ENCODE measurements at regions not wholly inside any gene's neighbourhood (a gene's known extent, or its start where the extent isn't known, plus 50 kb on each side); places are given as distances from the start of the nearest gene placed in this dataset.

- CTCF ChIA-PET: no interaction called here
- POLR2A ChIA-PET: no interaction called here
- peaks cover 0 to 8% (median 7%) of the 10 kb centered on the region in 3 donors for H3K4me1 Mint-ChIP-seq
- no peak overlapping the region for H3K27ac Mint-ChIP-seq
- Histone ChIP-seq H3K9me3 (no peaks in the 10 kb centered on the region), H3K27me3 (replicated peaks in 1 of 2; ENCODE audit: control insufficient read depth in 2 of 2, extremely low read depth in 1 of 2, insufficient read depth in 2 of 2, low read length in 1 of 2) (peaks cover 12% of the 10 kb centered on the region in 2 experiments), H3K4me3 (ENCODE audit: control insufficient read depth in 1 of 2, extremely low read depth in 1 of 2, low read length in 1 of 2) (no peak overlapping the region), H3K27ac (ENCODE audit: low read length) (no peak overlapping the region), H3K4me1 (ENCODE audit: control insufficient read depth in 1 of 2, extremely low read depth in 1 of 2, insufficient read depth in 2 of 2, low read length in 2 of 2) (no peaks in the 10 kb centered on the region), H3K36me3 (ENCODE audit: control insufficient read depth in 2 of 2, extremely low read depth in 1 of 2, insufficient read depth in 1 of 2, low read length in 1 of 2) (no peaks in the 10 kb centered on the region)
- 8% methylated on average over 87 of the region's 87 CpGs for WGBS (ENCODE audit: insufficient coverage)
- H3K27me3 Mint-ChIP-seq: peaks cover 43 to 46% of the 10 kb centered on the region in 2 donors
- H3K4me3 Mint-ChIP-seq: peak overlapping the region in 2 of 3 donors; percentile 13 to 37
- peaks cover 0 to under 1% (median 0%) of the 10 kb centered on the region in 3 donors for H3K9me3 Mint-ChIP-seq
- DNase-seq: no peak
- no peak for ATAC-seq (replicated peaks in 1 of 4)
- H3K36me3 Mint-ChIP-seq: peaks cover 8% of the 10 kb centered on the region
Observed at GRCh38 chr1:65525266-65526048, 105.0 kb downstream of the LEPR start.

- ATAC-seq (replicated peaks in 1 of 4): no peak
- H3K9me3 ChIP-seq: no peaks in the 10 kb centered on the region
- no peak overlapping the region for H3K4me3 Mint-ChIP-seq
- peaks cover 8% of the 10 kb centered on the region for H3K36me3 Mint-ChIP-seq
- H3K27me3 ChIP-seq (replicated peaks in 1 of 2; ENCODE audit: control insufficient read depth in 2 of 2, extremely low read depth in 1 of 2, insufficient read depth in 2 of 2, low read length in 1 of 2): peaks cover 12% of the 10 kb centered on the region in 2 experiments
- no peaks in the 10 kb centered on the region for H3K9me3 Mint-ChIP-seq
- H3K4me1 Mint-ChIP-seq: peaks cover 0 to 8% (median 7%) of the 10 kb centered on the region in 3 donors
- 7% methylated on average over 7 of the region's 10 CpGs for WGBS (ENCODE audit: insufficient coverage)
- CTCF ChIA-PET: no interaction called here
- no peak for DNase-seq
- no peak overlapping the region for H3K27ac Mint-ChIP-seq
- no peak overlapping the region for H3K27ac ChIP-seq (ENCODE audit: low read length)
- H3K4me1 ChIP-seq (ENCODE audit: control insufficient read depth in 1 of 2, extremely low read depth in 1 of 2, insufficient read depth in 2 of 2, low read length in 2 of 2): no peaks in the 10 kb centered on the region
- POLR2A ChIA-PET: no interaction called here
- H3K36me3 ChIP-seq (ENCODE audit: control insufficient read depth in 2 of 2, extremely low read depth in 1 of 2, insufficient read depth in 1 of 2, low read length in 1 of 2): no peaks in the 10 kb centered on the region
- H3K27me3 Mint-ChIP-seq: peaks cover 43 to 51% of the 10 kb centered on the region in 2 donors
- H3K4me3 ChIP-seq (ENCODE audit: control insufficient read depth in 1 of 2, extremely low read depth in 1 of 2, low read length in 1 of 2): no peak overlapping the region
Observed at GRCh38 chr1:65526049-65526556, 105.6 kb downstream of the LEPR start.

GRCh38 chr1:65527190-65527589 is 106.7 kb downstream of the LEPR start:
- no peaks in the 10 kb centered on the region for H3K36me3 ChIP-seq (ENCODE audit: control insufficient read depth in 2 of 2, extremely low read depth in 1 of 2, insufficient read depth in 1 of 2, low read length in 1 of 2)
- ATAC-seq (replicated peaks in 1 of 4) (no peak), DNase-seq (no peak)
- no peak overlapping the region for H3K4me3 ChIP-seq (ENCODE audit: control insufficient read depth in 1 of 2, extremely low read depth in 1 of 2, low read length in 1 of 2)
- H3K27ac ChIP-seq (ENCODE audit: low read length): no peak overlapping the region
- ChIA-PET CTCF (no interaction called here), POLR2A (interaction anchor here in 1 of 2 donors (0.6 kb wide), 1 partner anchor 1141 kb away, joined by 3 read pairs; no protein-coding TSS in a partner anchor)
- Mint-ChIP-seq H3K27ac (no peak overlapping the region), H3K27me3 (peaks cover 42 to 50% of the 10 kb centered on the region in 2 donors), H3K36me3 (peaks cover 8% of the 10 kb centered on the region), H3K4me1 (peaks cover 0 to 8% (median 7%) of the 10 kb centered on the region in 3 donors), H3K9me3 (peaks cover 0 to 6% (median 4%) of the 10 kb centered on the region in 3 donors), H3K4me3 (no peak overlapping the region)
- no peaks in the 10 kb centered on the region for H3K9me3 ChIP-seq
- no peaks in the 10 kb centered on the region for H3K4me1 ChIP-seq (ENCODE audit: control insufficient read depth in 1 of 2, extremely low read depth in 1 of 2, insufficient read depth in 2 of 2, low read length in 2 of 2)
- 100% methylated on average over 1 of the region's 3 CpGs for WGBS (ENCODE audit: insufficient coverage)
- H3K27me3 ChIP-seq (replicated peaks in 1 of 2; ENCODE audit: control insufficient read depth in 2 of 2, extremely low read depth in 1 of 2, insufficient read depth in 2 of 2, low read length in 1 of 2): peaks cover 12% of the 10 kb centered on the region in 2 experiments

DNA sequence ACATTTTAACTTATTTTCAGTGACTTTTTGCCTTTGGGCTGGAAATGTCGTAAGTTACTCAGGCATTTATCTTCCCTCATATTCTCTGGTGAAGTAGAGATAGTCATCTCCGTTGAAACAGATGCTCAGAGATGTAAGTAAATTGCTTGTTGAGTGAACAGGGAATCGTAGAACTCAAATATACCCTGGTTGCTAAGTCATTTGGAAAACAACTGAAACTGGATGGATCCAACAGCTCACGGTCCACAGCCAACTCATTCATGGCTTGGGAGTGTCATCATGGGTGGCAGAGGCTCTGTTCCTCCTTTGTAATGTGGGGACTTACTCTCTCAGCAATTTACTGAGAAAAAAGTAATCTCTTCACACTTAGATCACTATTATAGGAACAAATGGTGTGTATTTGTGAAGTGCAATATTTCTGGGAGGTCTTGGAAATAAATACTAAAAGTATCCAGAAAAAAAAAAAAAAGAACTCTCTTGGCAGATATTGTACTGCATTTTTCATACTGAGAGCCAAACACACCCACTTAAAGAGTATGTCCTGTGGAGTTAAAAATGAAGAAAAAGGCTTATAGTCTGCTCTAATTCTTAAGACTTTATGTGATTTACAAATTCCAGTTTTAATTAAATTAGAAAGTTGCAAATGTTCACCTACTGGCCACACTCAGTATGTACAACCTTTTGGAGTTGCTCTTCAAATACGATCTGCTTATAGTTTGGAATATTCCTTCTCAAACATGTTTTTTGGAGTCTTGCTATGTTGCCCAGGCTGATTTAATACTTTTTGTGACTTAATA is 107.4 kb downstream of the LEPR start:
- POLR2A ChIA-PET: no interaction called here

DNA sequence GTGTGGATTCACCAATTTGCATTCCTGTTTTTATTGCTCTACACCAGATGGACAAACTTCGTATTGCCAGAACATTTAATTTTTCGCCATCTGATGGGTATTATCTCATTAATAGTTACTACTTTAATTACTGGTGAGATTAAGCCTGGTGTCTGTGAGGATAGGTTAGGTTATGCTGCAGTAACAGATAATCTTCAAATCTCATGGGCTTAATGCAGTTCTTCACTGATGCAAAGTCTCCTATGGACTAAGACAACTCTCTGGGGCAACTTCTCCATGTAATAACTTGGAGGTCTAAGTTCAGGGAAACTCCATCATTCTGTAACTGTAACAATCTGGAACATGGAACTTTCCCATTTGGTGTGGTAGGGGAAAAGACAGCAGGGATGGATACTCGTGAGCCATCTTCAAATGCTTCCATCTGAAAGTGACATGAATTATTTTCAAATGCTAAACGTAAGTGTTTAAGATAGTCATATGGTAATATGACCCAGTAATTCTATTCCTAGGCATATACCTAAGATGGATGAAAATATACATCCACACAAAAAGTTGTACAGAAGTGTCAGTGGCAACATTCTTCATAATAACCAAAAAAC is 111.6 kb downstream of the LEPR start:
- no peak overlapping the region for H3K27ac ChIP-seq (ENCODE audit: low read length)
- H3K27me3 ChIP-seq (replicated peaks in 1 of 2; ENCODE audit: control insufficient read depth in 2 of 2, extremely low read depth in 1 of 2, insufficient read depth in 2 of 2, low read length in 1 of 2): peaks cover 0 to 3% of the 10 kb centered on the region in 2 experiments
- CTCF ChIA-PET: no interaction called here
- POLR2A ChIA-PET: no interaction called here
- H3K4me3 ChIP-seq (ENCODE audit: control insufficient read depth in 1 of 2, extremely low read depth in 1 of 2, low read length in 1 of 2): no peak overlapping the region
- Mint-ChIP-seq H3K27ac (no peak overlapping the region), H3K9me3 (peaks cover 0 to 11% (median 8%) of the 10 kb centered on the region in 3 donors), H3K4me1 (no peaks in the 10 kb centered on the region), H3K27me3 (peaks cover 14 to 19% of the 10 kb centered on the region in 2 donors), H3K4me3 (no peak overlapping the region), H3K36me3 (peaks cover 2% of the 10 kb centered on the region)
- no peaks in the 10 kb centered on the region for H3K36me3 ChIP-seq (ENCODE audit: control insufficient read depth in 2 of 2, extremely low read depth in 1 of 2, insufficient read depth in 1 of 2, low read length in 1 of 2)
- ATAC-seq (replicated peaks in 1 of 4) (no peak), DNase-seq (no peak)
- no CpG with 5 or more reads among the region's 4 CpGs for WGBS (ENCODE audit: insufficient coverage)
- no peaks in the 10 kb centered on the region for H3K9me3 ChIP-seq
- H3K4me1 ChIP-seq (ENCODE audit: control insufficient read depth in 1 of 2, extremely low read depth in 1 of 2, insufficient read depth in 2 of 2, low read length in 2 of 2): no peaks in the 10 kb centered on the region

More for the DNA sequence above, 107.4 kb downstream of the LEPR start:
- Histone ChIP-seq H3K4me1 (ENCODE audit: control insufficient read depth in 1 of 2, extremely low read depth in 1 of 2, insufficient read depth in 2 of 2, low read length in 2 of 2) (no peaks in the 10 kb centered on the region), H3K27ac (ENCODE audit: low read length) (no peak overlapping the region), H3K36me3 (ENCODE audit: control insufficient read depth in 2 of 2, extremely low read depth in 1 of 2, insufficient read depth in 1 of 2, low read length in 1 of 2) (no peaks in the 10 kb centered on the region), H3K4me3 (ENCODE audit: control insufficient read depth in 1 of 2, extremely low read depth in 1 of 2, low read length in 1 of 2) (no peak overlapping the region), H3K27me3 (replicated peaks in 1 of 2; ENCODE audit: control insufficient read depth in 2 of 2, extremely low read depth in 1 of 2, insufficient read depth in 2 of 2, low read length in 1 of 2) (peaks cover 12% of the 10 kb centered on the region in 2 experiments), H3K9me3 (no peaks in the 10 kb centered on the region)
- no CpG with 5 or more reads among the region's 5 CpGs for WGBS (ENCODE audit: insufficient coverage)
- H3K4me1 Mint-ChIP-seq: peaks cover 0 to 8% (median 7%) of the 10 kb centered on the region in 3 donors
- peaks cover 8% of the 10 kb centered on the region for H3K36me3 Mint-ChIP-seq
- DNase-seq (no peak), ATAC-seq (replicated peaks in 1 of 4) (no peak)
- H3K4me3 Mint-ChIP-seq: no peak overlapping the region
- H3K27me3 Mint-ChIP-seq: peaks cover 40 to 44% of the 10 kb centered on the region in 2 donors
- peaks cover 0 to 11% (median 8%) of the 10 kb centered on the region in 3 donors for H3K9me3 Mint-ChIP-seq
- CTCF ChIA-PET: no interaction called here
- peak overlapping the region in 1 of 2 donors; percentile 55 for H3K27ac Mint-ChIP-seq

- Histone ChIP-seq H3K4me1 (ENCODE audit: control insufficient read depth in 1 of 2, extremely low read depth in 1 of 2, insufficient read depth in 2 of 2, low read length in 2 of 2) (no peaks in the 10 kb centered on the region), H3K36me3 (ENCODE audit: control insufficient read depth in 2 of 2, extremely low read depth in 1 of 2, insufficient read depth in 1 of 2, low read length in 1 of 2) (no peaks in the 10 kb centered on the region), H3K27me3 (replicated peaks in 1 of 2; ENCODE audit: control insufficient read depth in 2 of 2, extremely low read depth in 1 of 2, insufficient read depth in 2 of 2, low read length in 1 of 2) (no peaks in the 10 kb centered on the region), H3K4me3 (ENCODE audit: control insufficient read depth in 1 of 2, extremely low read depth in 1 of 2, low read length in 1 of 2) (no peak overlapping the region), H3K27ac (ENCODE audit: low read length) (no peak overlapping the region), H3K9me3 (no peaks in the 10 kb centered on the region)
- Mint-ChIP-seq H3K27me3 (peaks cover 1% of the 10 kb centered on the region in 2 donors), H3K4me1 (no peaks in the 10 kb centered on the region), H3K36me3 (no peaks in the 10 kb centered on the region), H3K9me3 (peaks cover 0 to 11% (median 8%) of the 10 kb centered on the region in 3 donors), H3K27ac (no peak overlapping the region), H3K4me3 (no peak overlapping the region)
- CTCF ChIA-PET: interaction anchor here in 1 of 2 donors (0.7 kb wide), 1 partner anchor 11 kb away, joined by 3 read pairs; no protein-coding TSS in a partner anchor
- no peak for DNase-seq
- POLR2A ChIA-PET: interaction anchor here in 1 of 2 donors (0.6 kb wide), 1 partner anchor 36 kb away, joined by 8 read pairs; no protein-coding TSS in a partner anchor
- no peak for ATAC-seq (replicated peaks in 1 of 4)
- WGBS (ENCODE audit: insufficient coverage): 75% methylated on average over 1 of the region's 2 CpGs
Observed at GRCh38 chr1:65535981-65536380, 115.5 kb downstream of the LEPR start.
